Small intestine (tissue), 7 donors: ENCODE measurements at regions not wholly inside any gene's neighbourhood (a gene's known extent, or its start where the extent isn't known, plus 50 kb on each side); places are given as distances from the start of the nearest gene placed in this dataset.
A peak's percentile ranks its signal among the peaks of the same experiment; 100 is the strongest.

ENCODE experiments used
- DNase-seq, 2 donors: peaks; one replicate each; pipeline versions ENCODE4 v3.0.0 to v3.0.0-alpha.2; 2013
- FAIRE-seq: peaks from 2 replicates; lab custom pipeline; 2012; peaks lifted over from hg19 to GRCh38; lab: Jason Lieb, UNC
- H3K27ac ChIP-seq, 3 donors: one replicate each; pipeline ENCODE4 v1.5.1; 2013; ENCODE audit warnings: low read length in 2 of 3, mild to moderate bottlenecking in 2 of 3, control low read depth in 1 of 3, inconsistent platforms in 1 of 3, low read depth in 1 of 3, moderate library complexity in 1 of 3
- H3K27me3 ChIP-seq, 3 donors: one replicate each; pipeline ENCODE4 v1.6.1; 2013; ENCODE audit warnings: low read length in 3 of 3, inconsistent platforms in 1 of 3; ENCODE audit not compliant: control insufficient read depth in 3 of 3, insufficient read depth in 3 of 3
- H3K36me3 ChIP-seq, 3 donors: one replicate each; pipeline ENCODE4 v1.6.1; 2013; ENCODE audit warnings: low read length in 3 of 3, inconsistent platforms in 1 of 3, low read depth in 1 of 3, mild to moderate bottlenecking in 1 of 3, moderate library complexity in 1 of 3; ENCODE audit not compliant: control insufficient read depth in 3 of 3, insufficient read depth in 2 of 3
- H3K4me1 ChIP-seq, 3 donors: one replicate each; pipeline ENCODE4 v1.6.1; 2013; ENCODE audit warnings: low read length in 2 of 3, inconsistent platforms in 1 of 3, low read depth in 1 of 3, mild to moderate bottlenecking in 1 of 3, moderate library complexity in 1 of 3; ENCODE audit not compliant: control insufficient read depth in 3 of 3, insufficient read depth in 2 of 3
- H3K4me3 ChIP-seq, 3 donors: one replicate each; pipeline ENCODE4 v1.5.1; 2013; ENCODE audit warnings: low read length in 3 of 3, control low read depth in 1 of 3, inconsistent platforms in 1 of 3, low read depth in 1 of 3, mild to moderate bottlenecking in 1 of 3, moderate library complexity in 1 of 3
- H3K9me3 ChIP-seq, 2 donors: one replicate each; pipeline ENCODE4 v1.6.1; 2013; ENCODE audit warnings: low read depth in 1 of 2, low read length in 1 of 2; ENCODE audit not compliant: control insufficient read depth in 2 of 2, insufficient read depth in 1 of 2
- WGBS, 3 donors: extraction: QIAGEN DNeasy Blood & Tissue Kit; methylation state at CpG; one replicate each; pipeline ENCODE4 v1.1.7; 2013; 5-methylcytosine and 5-hydroxymethylcytosine counted together
- donor health status: healthy with polysubstance abuse.
- donor health status: control.
- donor health status: control.
- donor health status: Bipolar disorder and iron deficiency.
- donor health status: healthy.

DNA sequence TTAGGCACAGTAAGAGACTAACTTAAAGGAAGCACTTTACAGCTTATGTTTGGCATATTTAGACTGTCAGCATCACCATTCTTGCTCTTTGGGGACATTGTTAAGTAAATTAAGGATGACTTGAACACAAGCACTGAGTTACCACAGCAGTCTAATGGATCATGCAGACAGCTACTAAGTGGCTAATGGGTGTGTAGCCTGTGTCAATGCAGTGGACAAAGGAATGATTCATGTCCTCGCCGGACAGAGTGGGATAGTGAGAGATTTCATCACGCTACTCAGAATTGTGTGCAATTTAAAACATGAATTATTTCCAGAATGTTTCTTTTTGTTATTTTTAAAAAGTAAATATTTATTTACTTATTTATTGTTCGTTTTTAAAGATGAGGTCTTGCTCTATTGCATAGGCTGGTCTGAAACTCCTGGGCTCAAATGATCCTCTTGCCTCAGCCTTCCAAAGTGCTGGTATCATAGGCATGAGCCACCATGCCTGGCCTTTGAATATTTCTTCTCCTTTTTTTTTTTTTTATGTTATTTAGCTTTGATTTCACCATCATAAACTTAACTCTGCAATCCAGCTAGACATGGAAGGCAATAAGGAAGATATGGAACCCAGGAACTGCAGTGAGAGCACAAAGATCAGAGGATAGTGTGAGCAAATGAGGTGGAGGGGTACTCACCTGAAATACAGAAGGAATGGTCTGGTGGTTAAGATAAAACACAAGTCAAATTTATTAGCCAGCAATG is 53.0 kb upstream of the KLF4 start:
- no peaks in the 10 kb centered on the region for H3K36me3 ChIP-seq
- H3K9me3 ChIP-seq, result no peaks in the 10 kb centered on the region
- FAIRE-seq (no peak), DNase-seq (no peak)
- H3K4me3 ChIP-seq, result no peak overlapping the region
- H3K4me1 ChIP-seq, result peaks cover 0 to 3% (median 1%) of the 10 kb centered on the region in 3 donors
- no peak overlapping the region for H3K27ac ChIP-seq
- peaks cover 0 to 2% (median 0%) of the 10 kb centered on the region in 3 donors for H3K27me3 ChIP-seq
- WGBS, 3 donors, result 67 to 86% (median 85%) methylated on average over 4 of the region's 4 CpGs

DNA sequence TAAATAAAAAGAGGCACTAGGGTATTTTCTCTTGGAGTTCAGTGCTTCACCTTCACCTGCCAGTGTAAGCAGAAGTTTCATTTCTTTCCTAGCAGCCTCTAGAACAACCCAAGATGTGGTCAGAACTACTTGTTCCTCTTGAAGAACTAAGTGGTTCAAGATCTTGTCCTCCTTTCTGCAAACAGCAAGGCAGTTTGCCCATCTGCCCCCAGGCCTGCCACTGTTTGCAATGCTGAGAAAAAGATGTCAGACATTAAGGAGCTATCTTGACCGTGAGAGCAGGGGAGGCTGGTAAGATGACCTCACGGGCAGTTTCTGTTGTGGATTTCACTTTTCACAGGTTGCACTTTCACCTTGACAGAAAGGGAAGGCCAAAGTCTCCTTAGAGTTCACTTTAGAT is 52.0 kb upstream of the KLF4 start:
- Histone ChIP-seq H3K4me1 (no peaks in the 10 kb centered on the region), H3K27me3 (peaks cover 0 to 2% (median 0%) of the 10 kb centered on the region in 3 donors), H3K36me3 (no peaks in the 10 kb centered on the region), H3K9me3 (no peaks in the 10 kb centered on the region), H3K4me3 (no peak overlapping the region), H3K27ac (no peak overlapping the region)
- FAIRE-seq (no peak), DNase-seq (peak; percentile 29 to 42)
- WGBS, 3 donors, result 26 to 64% (median 37%) methylated on average over 2 of the region's 2 CpGs

DNA sequence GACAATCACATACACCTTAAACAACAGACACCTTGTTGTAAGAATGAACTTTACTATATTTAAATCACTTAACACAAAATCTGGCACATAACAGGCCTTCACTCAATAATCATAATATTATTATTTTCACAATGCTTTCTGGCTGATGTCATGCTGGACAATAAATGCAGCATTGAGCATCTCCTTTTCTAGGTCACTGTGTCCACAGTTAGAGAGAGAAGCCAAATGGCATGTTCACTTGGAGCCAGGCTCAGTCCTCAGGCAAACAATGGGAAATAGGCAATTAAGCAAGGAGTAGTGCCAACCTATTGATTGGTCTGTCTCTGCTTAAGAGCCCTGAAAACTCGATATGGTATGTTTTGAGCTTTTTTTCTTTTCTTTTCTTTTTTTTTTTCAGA is 50.6 kb upstream of the KLF4 start:
- DNase-seq (no peak), FAIRE-seq (no peak)
- H3K4me3 ChIP-seq, result no peak overlapping the region
- H3K36me3 ChIP-seq, result no peaks in the 10 kb centered on the region
- WGBS, 3 donors, result 24 to 47% (median 39%) methylated on average over 1 of the region's 1 CpG
- H3K9me3 ChIP-seq, result no peaks in the 10 kb centered on the region
- peaks cover 0 to 2% (median 0%) of the 10 kb centered on the region in 3 donors for H3K27me3 ChIP-seq
- H3K27ac ChIP-seq, result no peak overlapping the region
- no peaks in the 10 kb centered on the region for H3K4me1 ChIP-seq

DNA sequence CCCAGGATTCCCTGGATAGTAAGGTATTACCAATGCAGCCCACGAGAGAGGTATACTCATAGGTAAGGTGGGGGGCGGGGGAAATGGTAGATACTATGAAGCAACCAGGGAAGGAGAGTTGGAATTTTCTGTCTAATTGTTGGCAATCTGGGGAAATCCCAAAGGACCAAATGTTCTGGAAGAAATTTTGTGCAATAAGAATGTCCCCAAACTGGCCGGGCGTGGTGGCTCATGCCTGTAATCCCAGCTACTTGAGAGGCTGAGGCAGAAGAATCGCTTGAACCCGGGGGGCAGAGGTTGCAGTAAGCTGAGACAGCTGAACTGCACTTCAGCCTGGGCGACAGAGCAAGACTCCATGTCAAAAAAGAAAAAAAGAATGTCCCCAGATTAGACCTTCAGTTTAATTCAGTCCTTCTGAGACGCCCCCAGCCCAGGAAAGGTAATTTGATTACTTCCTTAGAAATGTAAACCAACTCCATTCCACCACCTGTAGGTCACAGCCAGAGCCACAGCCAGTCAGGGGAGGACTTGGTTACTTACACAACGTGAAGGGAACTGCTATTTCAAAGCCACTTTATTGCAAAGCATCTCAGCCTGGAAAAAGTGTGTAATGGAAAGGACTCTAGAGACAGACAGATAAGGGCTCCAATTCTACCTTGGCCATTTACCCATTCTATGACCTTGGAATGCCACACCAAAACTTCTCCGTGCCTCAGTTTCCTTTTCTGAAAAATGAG is 50.0 kb upstream of the KLF4 start:
- no peaks in the 10 kb centered on the region for H3K36me3 ChIP-seq
- no peak for DNase-seq
- H3K27me3 ChIP-seq, result peaks cover 0 to 2% (median 0%) of the 10 kb centered on the region in 3 donors
- no peak for FAIRE-seq
- H3K4me3 ChIP-seq, result no peak overlapping the region
- H3K9me3 ChIP-seq, result no peaks in the 10 kb centered on the region
- WGBS, 3 donors, result 76 to 82% (median 77%) methylated on average over 10 of the region's 10 CpGs
- H3K27ac ChIP-seq, result no peak overlapping the region
- H3K4me1 ChIP-seq, result no peaks in the 10 kb centered on the region
